H1 (cell line): ENCODE measurements at regions not wholly inside any gene's neighbourhood (a gene's known extent, or its start where the extent isn't known, plus 50 kb on each side); places are given as distances from the start of the nearest gene placed in this dataset.

ENCODE experiments used
- RNF2 ChIP-seq: fragments of 200-900, 300-1000 bp; sonication (generic); IDR thresholded peaks from 2 replicates; pipeline ENCODE4 v1.7.1; 2016; ENCODE audit warnings: borderline replicate concordance, low read depth, mild to moderate bottlenecking, antibody characterized with exemption, low read length; ENCODE audit not compliant: poor library complexity, severe bottlenecking; ENCODE audit errors: missing control alignments
- RXRA ChIP-seq: IDR thresholded peaks from 2 replicates; pipeline ENCODE4 v1.6.1; 2011; ENCODE audit warnings: low read depth, mild to moderate bottlenecking, low read length, moderate library complexity; ENCODE audit not compliant: insufficient read depth
- TAF7 ChIP-seq: optimal IDR thresholded peaks from 2 replicates; pipeline ENCODE3; 2011; ENCODE audit warnings: low read depth, mild to moderate bottlenecking, inconsistent platforms, low read length, moderate library complexity, borderline replicate concordance

- TF ChIP-seq RNF2 (no peak), RXRA (no peak), TAF7 (no peak)
Observed at GRCh38 chr20:24815196-24815815, 133.8 kb upstream of the CST7 start (continued).
